ENCODE measurements at regions not wholly inside any gene's neighbourhood (a gene's known extent, or its start where the extent isn't known, plus 50 kb on each side); places are given as distances from the start of the nearest gene placed in this dataset.
"Not testable (repeated sequence)": the region's sequence is repeated elsewhere in the genome, so short reads cannot be mapped to it uniquely, and the experiment has no call there.

DNA sequence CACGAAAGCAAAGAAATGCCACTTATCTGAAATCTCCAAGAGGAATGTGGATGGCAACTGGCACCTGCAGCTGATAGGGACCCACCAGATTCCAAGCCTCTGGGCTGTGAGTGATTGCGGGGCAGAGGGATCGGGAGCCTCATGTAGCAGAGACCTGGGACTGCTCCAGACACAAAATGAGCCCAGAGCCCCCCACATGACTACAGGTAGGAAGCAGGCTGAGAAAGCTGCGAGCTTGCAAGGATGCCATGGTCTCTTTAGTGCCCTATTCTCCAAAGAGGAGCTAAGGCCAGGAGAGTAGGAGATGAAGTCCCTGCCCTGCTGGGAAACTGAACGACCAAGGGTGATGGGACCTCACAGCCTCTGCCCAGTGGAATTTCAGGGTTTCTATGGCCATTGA, 305.4 kb upstream of the CHRNA7 start:
- TF ChIP-seq CTCF, POLR2A (IDR thresholded peaks at IDR 0.05): not testable (repeated sequence)

All from thyroid gland (tissue), 4 donors.